NCI-H2227 (cell line): ENCODE measurements at regions not wholly inside any gene's neighbourhood (a gene's known extent, or its start where the extent isn't known, plus 50 kb on each side); places are given as distances from the start of the nearest gene placed in this dataset.
"Not testable (repeated sequence)": the region's sequence is repeated elsewhere in the genome, so short reads cannot be mapped to it uniquely, and the experiment has no call there.

ENCODE experiments used
- DNase-seq: peaks from one replicate; lab custom pipeline; 2025; ENCODE audit not compliant: unreplicated experiment; lab: John Stamatoyannopoulos, UW

- DNase-seq, result no peak
Measured at GRCh38 chr9:26504057-26504456, 388.5 kb downstream of the CAAP1 start.

- no peak for DNase-seq
Measured at GRCh38 chr9:26502311-26502710, 390.3 kb downstream of the CAAP1 start.

DNA sequence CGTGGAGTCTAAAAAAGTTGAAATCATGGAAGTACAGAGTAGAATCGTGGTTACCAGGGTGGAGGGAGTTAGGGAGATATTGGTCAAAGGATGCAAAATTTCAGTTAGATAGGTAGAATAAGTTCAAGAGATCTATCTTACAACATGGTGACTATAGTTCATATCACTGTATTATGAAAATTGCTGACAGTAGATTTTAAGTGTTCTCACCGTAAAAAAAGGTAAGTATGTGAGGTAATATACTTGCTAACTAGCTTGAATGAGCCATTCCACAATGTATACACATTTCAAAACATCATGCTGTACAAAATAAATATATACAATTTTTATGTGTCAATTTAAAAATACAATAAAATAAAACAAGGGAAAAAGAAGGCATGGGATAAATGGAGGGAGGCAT, 392.1 kb downstream of the CAAP1 start:
- no peak for DNase-seq

DNA sequence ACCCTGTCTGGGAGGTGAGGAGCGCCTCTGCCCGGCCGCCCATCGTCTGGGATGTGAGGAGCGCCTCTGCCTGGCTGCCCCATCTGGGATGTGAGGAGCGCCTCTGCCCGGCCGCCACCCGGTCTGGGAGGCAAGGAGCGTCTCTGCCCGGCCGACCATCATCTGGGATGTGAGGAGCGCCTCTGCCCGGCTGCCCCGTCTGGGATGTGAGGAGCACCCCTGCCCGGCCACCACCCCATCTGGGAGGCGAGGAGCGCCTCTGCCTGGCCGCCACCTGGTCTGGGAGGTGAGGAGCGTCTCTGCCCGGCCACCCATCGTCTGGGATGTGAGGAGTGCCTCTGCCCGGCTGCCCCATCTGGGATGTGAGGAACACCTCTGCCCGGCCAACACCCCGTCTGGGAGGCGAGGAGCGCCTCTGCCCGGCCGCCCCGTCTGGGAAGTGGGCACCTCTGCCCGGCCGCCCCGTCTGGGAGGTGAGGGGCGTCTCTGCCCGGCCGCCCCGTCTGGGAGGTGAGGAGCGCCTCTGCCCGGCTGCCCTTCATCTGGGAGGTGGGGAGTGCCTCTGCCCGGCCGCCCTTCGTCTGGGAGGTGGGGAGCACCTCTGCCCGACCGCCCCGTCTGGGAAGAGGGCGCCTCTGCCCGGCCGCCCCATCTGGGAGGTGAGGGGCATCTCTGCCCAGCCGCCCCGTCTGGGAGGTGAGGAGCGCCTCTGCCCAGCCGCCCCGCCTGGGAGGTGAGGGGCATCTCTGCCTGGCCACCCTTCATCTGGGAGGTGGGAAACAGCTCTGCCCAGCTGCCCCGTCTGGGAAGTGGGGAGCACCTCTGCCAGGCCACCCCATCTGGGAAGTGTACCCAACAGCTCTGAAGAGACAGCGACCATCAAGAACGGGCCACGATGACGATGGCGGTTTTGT, 399.7 kb downstream of the CAAP1 start:
- not testable (repeated sequence) for DNase-seq

GRCh38 chr9:26491922-26492607, 400.5 kb downstream of the CAAP1 start:
- not testable (repeated sequence) for DNase-seq

DNA sequence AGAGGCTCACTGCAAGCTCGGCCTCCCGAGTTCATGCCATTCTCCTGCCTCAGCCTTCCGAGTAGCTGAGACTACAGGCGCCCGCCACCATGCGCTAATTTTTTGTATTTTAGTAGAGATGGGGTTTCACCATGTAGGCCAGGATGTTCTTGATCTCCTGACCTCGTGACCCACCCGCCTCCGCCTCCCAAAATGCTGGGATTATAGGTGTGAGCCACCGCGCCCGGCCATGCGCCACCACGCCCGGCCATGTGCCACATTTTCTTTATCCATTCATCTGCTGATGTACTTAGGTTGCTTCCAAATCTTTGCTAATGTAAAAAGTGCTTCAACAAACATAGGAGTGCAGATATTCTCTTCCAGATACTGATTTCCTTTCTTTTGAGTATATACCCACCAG, 408.6 kb downstream of the CAAP1 start:
- DNase-seq, result no peak

- DNase-seq, result no peak
Measured at GRCh38 chr9:26477963-26478362, 414.6 kb downstream of the CAAP1 start.

- DNase-seq, result no peak
Measured at GRCh38 chr9:26471261-26471660, 421.3 kb downstream of the CAAP1 start.

GRCh38 chr9:26470284-26470683, 422.3 kb downstream of the CAAP1 start:
- no peak for DNase-seq

GRCh38 chr9:26463837-26464236, 428.8 kb downstream of the CAAP1 start:
- no peak for DNase-seq

DNA sequence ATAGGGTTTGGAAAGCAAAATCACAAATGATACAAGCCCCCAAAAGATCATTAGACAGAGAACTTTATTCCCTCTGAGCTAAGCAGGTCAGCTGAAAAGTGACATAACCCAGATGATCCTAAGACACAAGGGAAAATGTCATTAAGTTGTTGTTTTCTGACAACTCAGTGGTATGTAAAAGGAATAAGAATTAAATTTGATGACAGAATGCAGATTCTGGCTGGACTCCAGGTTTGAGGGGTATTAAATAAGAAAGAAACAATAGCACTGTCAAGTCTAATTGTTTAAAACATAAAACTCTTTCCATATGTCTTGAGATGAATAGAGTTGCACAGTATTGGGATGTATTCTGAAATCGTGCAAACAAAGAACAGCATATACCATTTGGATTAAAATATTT, 429.9 kb downstream of the CAAP1 start:
- DNase-seq, result no peak

DNA sequence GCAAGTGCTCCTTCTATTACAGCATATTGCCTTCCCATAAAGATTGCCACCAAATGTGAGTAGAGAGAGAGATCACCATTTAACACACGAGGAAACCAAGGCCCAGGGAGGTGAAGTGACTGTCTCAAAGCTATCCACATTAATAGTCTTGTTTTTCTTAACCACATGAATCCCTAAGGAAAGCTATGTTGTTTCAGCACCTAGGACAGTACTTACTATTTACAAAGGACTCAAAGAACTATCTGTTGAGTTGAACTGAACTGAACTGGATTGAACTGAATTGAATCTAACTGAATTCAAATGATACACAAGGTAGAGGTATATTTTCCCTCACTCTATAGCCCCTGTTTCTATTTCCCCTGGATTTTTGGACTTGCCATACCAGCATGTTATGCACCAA, 430.4 kb downstream of the CAAP1 start:
- DNase-seq, result no peak

- no peak for DNase-seq
Measured at GRCh38 chr9:26460624-26461023, 432.0 kb downstream of the CAAP1 start.

- DNase-seq, result no peak
Measured at GRCh38 chr9:26459959-26460358, 432.6 kb downstream of the CAAP1 start.

DNA sequence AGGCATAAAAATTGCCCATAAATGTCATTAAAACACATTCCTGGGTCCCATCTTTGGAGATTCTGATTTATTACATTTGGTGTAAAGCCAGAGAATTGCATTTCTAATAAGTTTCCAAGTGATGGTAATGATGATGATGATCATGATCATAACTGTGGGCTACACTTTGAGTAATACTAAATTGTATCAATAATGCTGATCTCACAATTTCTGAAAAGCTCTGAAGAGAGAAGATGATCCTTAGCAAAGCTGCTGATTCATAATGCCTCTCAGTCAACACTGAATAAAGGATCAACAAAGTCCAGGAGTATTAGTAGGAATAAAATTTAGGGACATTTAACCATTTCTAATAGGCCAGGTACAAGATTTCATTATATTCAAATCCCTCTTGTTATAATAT, 434.5 kb downstream of the CAAP1 start:
- DNase-seq, result no peak

GRCh38 chr9:26457151-26457550, 435.5 kb downstream of the CAAP1 start:
- DNase-seq, result no peak

- DNase-seq, result no peak
Measured at GRCh38 chr9:26439061-26439624, 453.5 kb downstream of the CAAP1 start.

GRCh38 chr9:26437056-26437711, 455.4 kb downstream of the CAAP1 start:
- DNase-seq, result no peak

GRCh38 chr9:26426551-26427131, 466.0 kb downstream of the CAAP1 start:
- no peak for DNase-seq

DNA sequence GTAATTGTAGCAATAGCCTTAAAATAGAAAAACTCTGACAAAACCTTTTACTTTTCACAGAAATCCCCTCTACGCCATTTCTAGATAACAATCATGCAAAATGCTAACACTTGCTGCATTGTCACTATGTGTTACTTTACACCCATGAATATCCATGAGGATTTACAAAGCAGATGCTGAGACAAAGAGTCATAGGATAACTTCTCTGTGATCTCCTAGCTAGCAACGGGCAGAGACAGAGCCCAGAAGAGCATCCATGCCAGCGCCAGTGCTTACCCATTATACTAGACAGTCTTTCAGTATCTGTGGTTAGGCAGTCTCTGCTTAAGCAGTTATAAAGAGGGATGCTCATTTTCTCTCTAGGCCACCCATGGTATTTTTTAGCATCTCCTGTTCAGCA, 474.1 kb downstream of the CAAP1 start:
- DNase-seq, result no peak

- DNase-seq, result no peak
Measured at GRCh38 chr9:26415528-26415927, 477.1 kb downstream of the CAAP1 start.
